DMS153 treated with DMSO at 0.1 percent for 48 hours (cell line): ENCODE measurements at regions not wholly inside any gene's neighbourhood (a gene's known extent, or its start where the extent isn't known, plus 50 kb on each side); places are given as distances from the start of the nearest gene placed in this dataset.

Source experiments
- DNase-seq: peaks from one replicate; lab custom pipeline; 2025; ENCODE audit not compliant: unreplicated experiment; lab: John Stamatoyannopoulos, UW

GRCh38 chr14:84003346-84003745 lies 1526.6 kb upstream of the FLRT2 start:
- no peak for DNase-seq

GRCh38 chr14:84006643-84007155 lies 1523.2 kb upstream of the FLRT2 start:
- peak; percentile 77 for DNase-seq

- no peak for DNase-seq
These were observed 1516.5 kb upstream of the FLRT2 start for GRCh38 chr14:84013424-84013823.

- DNase-seq = no peak
These were observed 1512.4 kb upstream of the FLRT2 start for GRCh38 chr14:84017495-84017894.

- no peak for DNase-seq
These were observed 1508.5 kb upstream of the FLRT2 start for GRCh38 chr14:84021433-84021832.

GRCh38 chr14:84024231-84024820 lies 1505.6 kb upstream of the FLRT2 start:
- no peak for DNase-seq

GRCh38 chr14:84025106-84026012 lies 1504.6 kb upstream of the FLRT2 start:
- DNase-seq = no peak

- DNase-seq = no peak
These were observed 1502.6 kb upstream of the FLRT2 start for GRCh38 chr14:84027351-84027750.

- no peak for DNase-seq
These were observed 1501.8 kb upstream of the FLRT2 start for GRCh38 chr14:84028080-84028604.

- DNase-seq = no peak
These were observed 1500.7 kb upstream of the FLRT2 start for GRCh38 chr14:84029246-84029645.

- DNase-seq = no peak
These were observed 1500.2 kb upstream of the FLRT2 start for GRCh38 chr14:84029720-84030119.

GRCh38 chr14:84036840-84037239 lies 1493.1 kb upstream of the FLRT2 start:
- DNase-seq = no peak

GRCh38 chr14:84037593-84037992 lies 1492.4 kb upstream of the FLRT2 start:
- no peak for DNase-seq

GRCh38 chr14:84040101-84040500 lies 1489.8 kb upstream of the FLRT2 start:
- DNase-seq = no peak

- DNase-seq = no peak
These were observed 1488.5 kb upstream of the FLRT2 start for GRCh38 chr14:84041421-84041820.

- DNase-seq = no peak
These were observed 1487.0 kb upstream of the FLRT2 start for GRCh38 chr14:84042992-84043391.

- DNase-seq = no peak
These were observed 1465.4 kb upstream of the FLRT2 start for GRCh38 chr14:84064316-84065125.

- no peak for DNase-seq
These were observed 1464.1 kb upstream of the FLRT2 start for GRCh38 chr14:84065811-84066210.

- no peak for DNase-seq
These were observed 1461.7 kb upstream of the FLRT2 start for GRCh38 chr14:84068288-84068687.

- DNase-seq = no peak
These were observed 1458.9 kb upstream of the FLRT2 start for GRCh38 chr14:84071061-84071460.

- DNase-seq = no peak
These were observed 1455.3 kb upstream of the FLRT2 start for GRCh38 chr14:84074626-84075025.
